NCI-H2227 (cell line): ENCODE measurements at regions not wholly inside any gene's neighbourhood (a gene's known extent, or its start where the extent isn't known, plus 50 kb on each side); places are given as distances from the start of the nearest gene placed in this dataset.
"Not testable (repeated sequence)": the region's sequence is repeated elsewhere in the genome, so short reads cannot be mapped to it uniquely, and the experiment has no call there.

Source experiments
- DNase-seq: peaks from one replicate; lab custom pipeline; 2025; ENCODE audit not compliant: unreplicated experiment; lab: John Stamatoyannopoulos, UW

DNA sequence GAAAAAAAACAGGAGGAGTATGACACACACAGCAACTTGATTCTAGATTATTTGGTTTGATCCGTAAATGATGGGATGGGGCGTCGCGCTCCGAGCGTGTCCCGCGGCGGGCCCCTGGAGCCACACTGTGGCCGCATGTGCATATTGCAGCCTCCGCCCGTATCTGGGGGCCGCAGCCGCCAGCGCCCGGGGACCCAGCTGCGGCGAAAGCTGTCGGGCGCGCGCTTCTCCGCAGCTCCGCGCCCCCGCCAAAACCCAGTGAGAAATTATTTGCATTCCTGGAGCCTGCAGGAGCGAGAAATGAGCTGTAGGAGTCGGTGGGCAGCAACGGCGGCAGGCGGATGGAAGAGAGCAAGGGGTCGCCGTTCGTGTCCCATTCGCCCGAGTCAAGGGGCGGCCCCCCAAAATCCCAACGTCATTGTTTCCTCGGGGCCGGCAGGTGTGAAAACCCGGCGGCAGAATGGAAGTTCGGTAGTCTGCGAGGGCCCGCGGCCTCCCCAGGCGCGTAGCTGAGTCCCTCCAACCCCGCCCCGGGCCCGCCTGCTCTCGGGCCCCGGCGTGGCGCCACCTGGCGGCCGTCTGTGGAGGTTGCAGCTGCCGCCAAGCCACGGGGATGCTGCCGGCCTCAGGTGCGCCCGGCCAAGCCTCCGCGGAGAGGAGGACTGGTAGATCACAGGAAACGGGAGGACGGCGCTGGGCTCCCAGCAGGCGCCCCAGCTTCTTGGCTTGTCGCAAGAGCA lies 86.8 kb downstream of the FAM72B start:
- peak; percentile 88 for DNase-seq

DNA sequence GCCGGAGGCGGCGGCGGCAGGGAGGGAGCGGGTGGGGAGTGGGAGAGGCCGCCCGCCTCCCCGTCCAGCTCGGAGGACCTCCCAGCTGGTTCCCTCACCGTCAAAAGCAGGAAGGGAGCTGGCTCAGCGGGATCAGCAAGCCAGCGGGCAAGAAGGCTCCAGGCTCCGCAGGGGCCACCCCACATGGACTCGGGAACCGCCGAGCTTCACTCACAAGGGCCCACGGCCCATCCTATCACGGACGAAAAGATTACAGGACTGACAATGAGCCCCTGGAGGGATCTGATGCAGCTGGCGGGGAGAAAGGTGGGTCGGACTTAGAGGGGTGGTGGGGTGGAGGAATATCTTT lies 86.3 kb downstream of the FAM72B start:
- peak; percentile 25 for DNase-seq

DNA sequence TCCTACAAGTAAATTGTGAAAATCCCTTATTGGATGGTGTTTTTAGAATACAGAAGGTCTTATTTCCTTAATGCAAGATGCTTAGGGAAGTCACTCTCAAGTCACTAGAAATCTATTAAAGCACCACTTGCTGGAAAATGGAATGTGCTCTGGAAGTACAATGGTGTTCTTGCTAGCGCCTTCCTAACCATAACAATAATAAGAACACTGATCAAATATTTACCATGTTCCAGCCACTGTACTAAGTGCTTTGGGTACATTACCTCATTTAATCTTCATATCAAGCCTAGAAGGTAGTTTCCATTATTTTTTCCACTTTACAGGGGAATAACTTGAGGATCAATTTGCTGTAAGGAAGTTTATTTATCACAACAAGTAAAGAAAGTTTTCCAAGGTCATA lies 75.1 kb downstream of the FAM72B start:
- not testable (repeated sequence) for DNase-seq

DNA sequence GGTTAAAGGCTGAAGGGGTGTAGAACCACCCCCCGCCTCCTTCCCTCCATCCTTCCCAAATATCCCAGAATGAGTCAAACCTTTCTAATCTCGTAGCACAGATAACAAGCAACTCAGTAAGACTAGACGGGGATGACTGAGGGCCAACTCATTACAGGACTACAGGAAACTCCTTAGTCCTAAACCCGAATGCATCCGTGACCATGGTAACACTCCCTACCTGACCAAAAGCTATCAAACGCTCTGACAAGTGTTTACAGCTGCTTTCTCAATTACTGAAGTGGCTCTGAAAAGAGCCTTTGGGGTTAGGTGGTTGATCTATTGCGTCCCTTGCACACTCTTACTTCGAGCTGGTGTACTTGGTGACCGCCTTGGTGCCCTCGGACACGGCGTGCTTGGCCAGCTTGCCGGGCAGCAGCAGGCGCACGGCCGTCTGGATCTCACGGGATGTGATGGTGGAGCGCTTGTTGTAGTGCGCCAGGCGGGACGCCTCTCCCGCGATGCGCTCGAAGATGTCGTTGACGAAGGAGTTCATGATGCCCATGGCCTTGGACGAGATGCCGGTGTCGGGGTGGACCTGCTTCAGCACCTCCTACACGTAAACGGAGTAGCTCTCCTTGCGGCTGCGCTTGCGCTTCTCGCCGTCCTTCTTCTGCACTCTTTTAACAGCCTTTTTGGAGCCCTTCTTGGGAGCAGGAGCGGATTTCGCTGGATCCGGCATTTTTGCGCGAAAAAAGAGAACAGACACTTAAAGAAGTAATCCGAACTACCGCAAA lies 67.4 kb downstream of the FAM72B start:
- DNase-seq = not testable (repeated sequence)

DNA sequence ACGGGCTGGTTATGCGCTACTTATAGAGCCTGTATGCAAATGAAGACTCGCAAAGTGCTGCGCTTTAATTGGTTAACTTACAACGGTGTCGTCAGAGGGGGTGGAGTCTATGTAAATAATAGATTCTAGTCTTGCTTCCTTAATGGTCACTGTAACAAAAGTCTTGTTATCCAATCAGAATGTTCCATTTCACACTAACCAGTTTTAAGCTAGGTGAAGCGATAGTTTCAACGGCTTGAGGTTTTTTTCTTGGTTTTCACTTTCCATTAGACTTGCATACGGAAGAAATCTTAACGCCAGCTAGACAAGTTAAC lies 66.9 kb downstream of the FAM72B start:
- not testable (repeated sequence) for DNase-seq

DNA sequence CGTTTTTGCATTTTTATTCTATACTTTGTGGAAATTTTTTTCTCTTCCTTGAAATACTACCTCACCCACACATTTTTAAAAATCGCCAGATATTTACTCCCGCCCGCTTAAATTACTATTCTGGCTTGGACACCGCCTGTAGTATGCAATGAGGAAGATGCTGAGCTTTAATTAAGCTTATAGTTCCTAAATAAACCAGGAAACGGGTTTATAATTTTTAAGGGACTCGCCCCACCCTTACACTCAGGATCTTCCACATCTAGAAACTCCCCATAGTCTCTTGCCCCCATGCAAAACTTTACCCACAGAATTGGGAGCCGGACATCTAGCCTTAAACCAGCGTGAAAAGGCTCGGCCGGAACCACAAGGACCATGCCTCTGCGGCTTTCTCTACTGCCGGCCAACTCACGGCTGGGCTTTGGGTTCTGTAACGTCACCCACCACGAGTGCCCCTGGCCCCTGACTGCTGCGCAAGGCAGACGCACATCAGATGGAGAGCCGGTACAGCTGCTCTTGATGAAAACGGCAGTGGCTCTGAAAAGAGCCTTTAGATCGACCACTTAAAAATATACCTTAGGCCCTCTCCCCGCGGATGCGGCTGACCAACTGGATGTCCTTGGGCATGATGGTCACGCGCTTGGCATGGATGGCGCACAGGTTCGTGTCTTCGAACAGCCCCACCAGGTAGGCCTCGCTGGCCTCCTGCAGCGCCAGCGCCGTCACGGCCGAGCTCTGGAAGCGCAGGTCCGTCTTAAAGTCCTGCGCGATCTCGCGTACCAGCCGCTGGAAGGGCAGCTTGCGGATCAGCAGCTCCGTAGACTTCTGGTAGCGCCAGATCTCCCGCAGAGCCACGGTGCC lies 66.3 kb downstream of the FAM72B start:
- peak; percentile 60 for DNase-seq
